H1 (cell line): ENCODE measurements at regions not wholly inside any gene's neighbourhood (a gene's known extent, or its start where the extent isn't known, plus 50 kb on each side); places are given as distances from the start of the nearest gene placed in this dataset.

Source experiments
- BCL11A ChIP-seq, 2 experiments: IDR thresholded peaks; one replicate each; pipeline ENCODE4 v1.6.1; 2011; ENCODE audit warnings: low read depth in 2 of 2, low read length in 2 of 2, mild to moderate bottlenecking in 2 of 2
- CHD1 ChIP-seq: IDR thresholded peaks from 2 replicates; pipeline ENCODE4 v1.6.1; 2012; ENCODE audit warnings: low read depth, low read length, improper control_type of control experiment
- EZH2 ChIP-seq: fragments of 200-600 bp; sonication (generic); IDR thresholded peaks from 2 replicates; pipeline ENCODE4 v1.7.1; 2012; ENCODE audit warnings: low read depth, mild to moderate bottlenecking, moderate library complexity, low read length, inconsistent platforms; ENCODE audit not compliant: severe bottlenecking
- FOSL1 ChIP-seq: IDR thresholded peaks from 2 replicates; pipeline ENCODE4 v1.6.1; 2011; ENCODE audit warnings: mild to moderate bottlenecking, low read depth, low read length, moderate library complexity; ENCODE audit not compliant: insufficient read depth
- GABPA ChIP-seq: IDR thresholded peaks from 2 replicates; pipeline ENCODE4 v1.6.1; 2011; ENCODE audit warnings: mild to moderate bottlenecking, low read length, moderate library complexity, borderline replicate concordance; ENCODE audit not compliant: insufficient read depth
- KDM5A ChIP-seq: fragments of 200-600 bp; IDR thresholded peaks from 2 replicates; pipeline ENCODE4 v1.7.1; 2012; ENCODE audit warnings: mild to moderate bottlenecking, low read length, inconsistent platforms, mixed read lengths
- SP2 ChIP-seq: IDR thresholded peaks from 2 replicates; pipeline ENCODE4 v1.6.1; 2012; ENCODE audit warnings: mild to moderate bottlenecking, low read length, inconsistent platforms
- TCF12 ChIP-seq: IDR thresholded peaks from 2 replicates; pipeline ENCODE4 v1.6.1; 2011; ENCODE audit warnings: low read depth, mild to moderate bottlenecking, low read length
- TF ChIP-seq, protein P1 (sequence below): fragments of 300-600 bp; sonication (generic); IDR thresholded peaks from 2 replicates; pipeline ENCODE4 v1.7.1; 2012; ENCODE audit warnings: low read length, moderate library complexity, mild to moderate bottlenecking, inconsistent platforms; ENCODE audit not compliant: insufficient replicate concordance
- TF ChIP-seq, protein P2 (sequence below): IDR thresholded peaks from 2 replicates; pipeline ENCODE4 v1.6.1; 2012; ENCODE audit warnings: inconsistent platforms
- TF ChIP-seq, protein P3 (sequence below): IDR thresholded peaks from 2 replicates; pipeline ENCODE4 v1.6.1; 2012; ENCODE audit warnings: low read length, inconsistent platforms

DNA sequence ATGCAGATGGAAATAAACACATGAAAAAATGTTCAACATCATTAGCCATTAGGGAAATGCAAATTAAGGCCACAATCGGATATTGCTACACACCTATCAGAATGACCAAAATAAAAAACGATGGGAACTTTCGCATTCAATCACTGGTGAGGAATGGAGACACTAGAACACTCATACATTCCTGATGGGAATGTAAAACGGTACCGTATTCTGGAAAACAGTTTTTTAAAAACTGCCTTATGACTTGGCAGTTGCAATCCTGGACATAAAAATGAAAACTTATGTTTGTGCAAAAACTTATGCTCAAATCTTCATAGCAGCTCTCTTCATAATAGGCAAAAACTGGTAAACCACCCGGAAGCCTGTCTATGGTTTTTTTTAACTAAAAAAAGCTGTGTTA is 146.0 kb downstream of the CEBPB start (continued):
- TF ChIP-seq, protein P1, sequence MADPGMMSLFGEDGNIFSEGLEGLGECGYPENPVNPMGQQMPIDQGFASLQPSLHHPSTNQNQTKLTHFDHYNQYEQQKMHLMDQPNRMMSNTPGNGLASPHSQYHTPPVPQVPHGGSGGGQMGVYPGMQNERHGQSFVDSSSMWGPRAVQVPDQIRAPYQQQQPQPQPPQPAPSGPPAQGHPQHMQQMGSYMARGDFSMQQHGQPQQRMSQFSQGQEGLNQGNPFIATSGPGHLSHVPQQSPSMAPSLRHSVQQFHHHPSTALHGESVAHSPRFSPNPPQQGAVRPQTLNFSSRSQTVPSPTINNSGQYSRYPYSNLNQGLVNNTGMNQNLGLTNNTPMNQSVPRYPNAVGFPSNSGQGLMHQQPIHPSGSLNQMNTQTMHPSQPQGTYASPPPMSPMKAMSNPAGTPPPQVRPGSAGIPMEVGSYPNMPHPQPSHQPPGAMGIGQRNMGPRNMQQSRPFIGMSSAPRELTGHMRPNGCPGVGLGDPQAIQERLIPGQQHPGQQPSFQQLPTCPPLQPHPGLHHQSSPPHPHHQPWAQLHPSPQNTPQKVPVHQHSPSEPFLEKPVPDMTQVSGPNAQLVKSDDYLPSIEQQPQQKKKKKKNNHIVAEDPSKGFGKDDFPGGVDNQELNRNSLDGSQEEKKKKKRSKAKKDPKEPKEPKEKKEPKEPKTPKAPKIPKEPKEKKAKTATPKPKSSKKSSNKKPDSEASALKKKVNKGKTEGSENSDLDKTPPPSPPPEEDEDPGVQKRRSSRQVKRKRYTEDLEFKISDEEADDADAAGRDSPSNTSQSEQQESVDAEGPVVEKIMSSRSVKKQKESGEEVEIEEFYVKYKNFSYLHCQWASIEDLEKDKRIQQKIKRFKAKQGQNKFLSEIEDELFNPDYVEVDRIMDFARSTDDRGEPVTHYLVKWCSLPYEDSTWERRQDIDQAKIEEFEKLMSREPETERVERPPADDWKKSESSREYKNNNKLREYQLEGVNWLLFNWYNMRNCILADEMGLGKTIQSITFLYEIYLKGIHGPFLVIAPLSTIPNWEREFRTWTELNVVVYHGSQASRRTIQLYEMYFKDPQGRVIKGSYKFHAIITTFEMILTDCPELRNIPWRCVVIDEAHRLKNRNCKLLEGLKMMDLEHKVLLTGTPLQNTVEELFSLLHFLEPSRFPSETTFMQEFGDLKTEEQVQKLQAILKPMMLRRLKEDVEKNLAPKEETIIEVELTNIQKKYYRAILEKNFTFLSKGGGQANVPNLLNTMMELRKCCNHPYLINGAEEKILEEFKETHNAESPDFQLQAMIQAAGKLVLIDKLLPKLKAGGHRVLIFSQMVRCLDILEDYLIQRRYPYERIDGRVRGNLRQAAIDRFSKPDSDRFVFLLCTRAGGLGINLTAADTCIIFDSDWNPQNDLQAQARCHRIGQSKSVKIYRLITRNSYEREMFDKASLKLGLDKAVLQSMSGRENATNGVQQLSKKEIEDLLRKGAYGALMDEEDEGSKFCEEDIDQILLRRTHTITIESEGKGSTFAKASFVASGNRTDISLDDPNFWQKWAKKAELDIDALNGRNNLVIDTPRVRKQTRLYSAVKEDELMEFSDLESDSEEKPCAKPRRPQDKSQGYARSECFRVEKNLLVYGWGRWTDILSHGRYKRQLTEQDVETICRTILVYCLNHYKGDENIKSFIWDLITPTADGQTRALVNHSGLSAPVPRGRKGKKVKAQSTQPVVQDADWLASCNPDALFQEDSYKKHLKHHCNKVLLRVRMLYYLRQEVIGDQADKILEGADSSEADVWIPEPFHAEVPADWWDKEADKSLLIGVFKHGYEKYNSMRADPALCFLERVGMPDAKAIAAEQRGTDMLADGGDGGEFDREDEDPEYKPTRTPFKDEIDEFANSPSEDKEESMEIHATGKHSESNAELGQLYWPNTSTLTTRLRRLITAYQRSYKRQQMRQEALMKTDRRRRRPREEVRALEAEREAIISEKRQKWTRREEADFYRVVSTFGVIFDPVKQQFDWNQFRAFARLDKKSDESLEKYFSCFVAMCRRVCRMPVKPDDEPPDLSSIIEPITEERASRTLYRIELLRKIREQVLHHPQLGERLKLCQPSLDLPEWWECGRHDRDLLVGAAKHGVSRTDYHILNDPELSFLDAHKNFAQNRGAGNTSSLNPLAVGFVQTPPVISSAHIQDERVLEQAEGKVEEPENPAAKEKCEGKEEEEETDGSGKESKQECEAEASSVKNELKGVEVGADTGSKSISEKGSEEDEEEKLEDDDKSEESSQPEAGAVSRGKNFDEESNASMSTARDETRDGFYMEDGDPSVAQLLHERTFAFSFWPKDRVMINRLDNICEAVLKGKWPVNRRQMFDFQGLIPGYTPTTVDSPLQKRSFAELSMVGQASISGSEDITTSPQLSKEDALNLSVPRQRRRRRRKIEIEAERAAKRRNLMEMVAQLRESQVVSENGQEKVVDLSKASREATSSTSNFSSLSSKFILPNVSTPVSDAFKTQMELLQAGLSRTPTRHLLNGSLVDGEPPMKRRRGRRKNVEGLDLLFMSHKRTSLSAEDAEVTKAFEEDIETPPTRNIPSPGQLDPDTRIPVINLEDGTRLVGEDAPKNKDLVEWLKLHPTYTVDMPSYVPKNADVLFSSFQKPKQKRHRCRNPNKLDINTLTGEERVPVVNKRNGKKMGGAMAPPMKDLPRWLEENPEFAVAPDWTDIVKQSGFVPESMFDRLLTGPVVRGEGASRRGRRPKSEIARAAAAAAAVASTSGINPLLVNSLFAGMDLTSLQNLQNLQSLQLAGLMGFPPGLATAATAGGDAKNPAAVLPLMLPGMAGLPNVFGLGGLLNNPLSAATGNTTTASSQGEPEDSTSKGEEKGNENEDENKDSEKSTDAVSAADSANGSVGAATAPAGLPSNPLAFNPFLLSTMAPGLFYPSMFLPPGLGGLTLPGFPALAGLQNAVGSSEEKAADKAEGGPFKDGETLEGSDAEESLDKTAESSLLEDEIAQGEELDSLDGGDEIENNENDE: no peak
- TF ChIP-seq, protein P2, sequence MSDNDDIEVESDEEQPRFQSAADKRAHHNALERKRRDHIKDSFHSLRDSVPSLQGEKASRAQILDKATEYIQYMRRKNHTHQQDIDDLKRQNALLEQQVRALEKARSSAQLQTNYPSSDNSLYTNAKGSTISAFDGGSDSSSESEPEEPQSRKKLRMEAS: no peak
- TF ChIP-seq EZH2 (no peak), SP2 (no peak), CHD1 (no peak), KDM5A (no peak), GABPA (no peak), FOSL1 (no peak), BCL11A (IDR thresholded peaks at IDR 0.05; ENCODE audit: low read depth in 2 of 2, low read length in 2 of 2) (no peak), TCF12 (no peak)
- TF ChIP-seq, protein P3, sequence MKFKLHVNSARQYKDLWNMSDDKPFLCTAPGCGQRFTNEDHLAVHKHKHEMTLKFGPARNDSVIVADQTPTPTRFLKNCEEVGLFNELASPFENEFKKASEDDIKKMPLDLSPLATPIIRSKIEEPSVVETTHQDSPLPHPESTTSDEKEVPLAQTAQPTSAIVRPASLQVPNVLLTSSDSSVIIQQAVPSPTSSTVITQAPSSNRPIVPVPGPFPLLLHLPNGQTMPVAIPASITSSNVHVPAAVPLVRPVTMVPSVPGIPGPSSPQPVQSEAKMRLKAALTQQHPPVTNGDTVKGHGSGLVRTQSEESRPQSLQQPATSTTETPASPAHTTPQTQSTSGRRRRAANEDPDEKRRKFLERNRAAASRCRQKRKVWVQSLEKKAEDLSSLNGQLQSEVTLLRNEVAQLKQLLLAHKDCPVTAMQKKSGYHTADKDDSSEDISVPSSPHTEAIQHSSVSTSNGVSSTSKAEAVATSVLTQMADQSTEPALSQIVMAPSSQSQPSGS: no peak
